NCI-H2107 treated with DMSO at 0.1 percent for 48 hours (cell line): ENCODE measurements at regions not wholly inside any gene's neighbourhood (a gene's known extent, or its start where the extent isn't known, plus 50 kb on each side); places are given as distances from the start of the nearest gene placed in this dataset.

Source experiments
- DNase-seq: peaks from one replicate; lab custom pipeline; 2025; ENCODE audit not compliant: unreplicated experiment; lab: John Stamatoyannopoulos, UW

GRCh38 chr17:68182011-68182306, 65.9 kb upstream of the AMZ2 start:
- no peak for DNase-seq

GRCh38 chr17:68182940-68183551, 64.8 kb upstream of the AMZ2 start:
- DNase-seq = no peak

- no peak for DNase-seq
These were observed 63.7 kb upstream of the AMZ2 start for GRCh38 chr17:68184141-68184571.

GRCh38 chr17:68184816-68185436, 62.9 kb upstream of the AMZ2 start:
- DNase-seq = no peak

- DNase-seq = no peak
These were observed 62.0 kb upstream of the AMZ2 start for GRCh38 chr17:68185820-68186219.

GRCh38 chr17:68190495-68190894, 57.3 kb upstream of the AMZ2 start:
- no peak for DNase-seq

GRCh38 chr17:68195667-68196393, 52.0 kb upstream of the AMZ2 start:
- DNase-seq = no peak

- no peak for DNase-seq
These were observed 51.3 kb upstream of the AMZ2 start for GRCh38 chr17:68196394-68197090.

- DNase-seq = peak; percentile 22
These were observed 50.5 kb upstream of the AMZ2 start for GRCh38 chr17:68197091-68197996.

- no peak for DNase-seq
These were observed 49.6 kb upstream of the AMZ2 start for GRCh38 chr17:68197997-68198930.
